HPDE6-E6E7 (cell line): ENCODE measurements at regions not wholly inside any gene's neighbourhood (a gene's known extent, or its start where the extent isn't known, plus 50 kb on each side); places are given as distances from the start of the nearest gene placed in this dataset.

Experiments
- DNase-seq: peaks from one replicate; pipeline ENCODE4 v3.0.0; 2011; ENCODE audit warnings: missing footprints; ENCODE audit errors: extremely low spot score

DNA sequence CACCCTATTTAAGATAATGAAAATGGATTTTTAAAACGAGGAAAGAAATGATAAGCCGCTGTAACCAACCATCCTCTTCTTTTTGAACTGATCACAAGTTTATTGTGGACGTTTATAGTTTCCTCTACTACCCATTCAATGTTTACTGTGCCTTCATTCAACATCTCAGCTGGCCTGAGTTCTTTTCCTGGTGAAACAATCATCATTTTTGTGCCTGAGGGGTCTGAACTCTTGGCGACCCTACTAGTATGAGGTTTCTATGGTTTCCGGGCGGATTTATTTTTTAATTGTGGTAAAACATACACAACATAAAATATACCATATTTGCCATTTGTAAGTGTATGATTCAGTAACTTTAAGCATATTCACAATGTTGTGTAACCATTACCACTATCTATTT, 100.7 kb downstream of the SPRY1 start:
- DNase-seq, result no peak

- DNase-seq, result no peak
Observed at GRCh38 chr4:123501733-123502132, 105.1 kb downstream of the SPRY1 start.

GRCh38 chr4:123503698-123504363, 107.2 kb downstream of the SPRY1 start:
- no peak for DNase-seq

DNA sequence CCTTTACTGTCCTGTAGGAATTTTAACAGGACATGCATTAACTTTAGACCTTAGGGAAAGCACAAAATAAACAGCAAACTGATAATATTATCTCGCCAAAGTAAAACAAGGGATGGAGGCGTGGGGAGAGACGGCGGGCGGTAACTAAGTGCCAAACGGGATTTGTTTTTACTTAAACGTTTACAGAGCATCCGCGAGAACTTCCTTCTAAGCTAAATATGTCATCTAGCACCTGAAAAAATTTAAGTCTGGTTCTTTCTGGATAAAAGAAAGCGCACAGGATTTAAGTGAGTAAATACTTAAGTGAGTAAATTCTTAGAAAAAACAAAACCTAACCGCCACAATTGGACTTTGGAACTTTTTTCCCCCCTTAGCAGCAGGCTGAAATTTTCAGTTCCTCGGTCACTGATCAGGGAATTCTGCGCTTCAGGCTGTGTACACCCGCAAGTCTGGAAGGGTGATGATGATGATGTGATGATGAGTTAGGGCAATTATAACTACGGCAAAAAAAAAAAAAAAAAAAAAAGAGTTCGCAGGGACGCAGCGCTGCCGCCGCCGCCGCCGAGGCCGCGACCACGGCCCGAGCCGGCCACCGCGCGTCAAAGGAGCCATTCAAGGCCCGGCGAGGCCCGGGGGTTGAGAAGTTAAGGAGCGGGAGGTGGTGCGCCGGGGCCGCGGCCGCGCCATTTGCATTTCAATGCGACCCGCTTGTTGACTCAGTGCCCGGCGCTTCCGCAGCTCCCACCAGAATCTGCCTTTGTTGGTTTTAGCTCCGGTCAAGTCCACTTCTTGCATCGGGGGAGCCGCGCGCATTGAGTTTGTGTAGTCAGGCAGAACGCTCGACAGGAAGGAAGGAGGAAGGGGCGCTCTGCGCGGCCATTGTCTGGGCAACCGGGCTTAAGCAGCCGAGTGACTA, 108.8 kb downstream of the SPRY1 start:
- DNase-seq, result no peak

- DNase-seq, result no peak
Observed at GRCh38 chr4:123506011-123506695, 109.6 kb downstream of the SPRY1 start.

GRCh38 chr4:123507376-123507775, 110.8 kb downstream of the SPRY1 start:
- no peak for DNase-seq

DNA sequence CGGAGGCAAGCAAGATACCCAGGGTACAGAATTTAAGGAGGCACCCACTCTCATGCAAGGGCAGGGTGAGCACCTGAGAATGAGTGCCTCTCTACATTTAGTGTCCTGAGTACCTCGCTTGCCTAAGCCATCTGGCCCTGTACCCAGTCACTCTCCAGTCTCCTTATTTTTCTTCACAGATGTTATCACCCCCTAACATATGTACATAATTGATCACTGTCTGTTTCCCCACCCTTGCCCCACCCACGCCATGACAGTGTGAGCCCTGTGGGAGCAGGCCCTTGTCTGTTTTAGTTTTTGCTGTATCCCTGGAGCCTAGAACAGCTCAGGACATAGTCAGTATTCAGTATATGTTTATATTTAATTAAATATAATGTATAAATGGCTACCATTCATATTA, 113.6 kb downstream of the SPRY1 start:
- no peak for DNase-seq

DNA sequence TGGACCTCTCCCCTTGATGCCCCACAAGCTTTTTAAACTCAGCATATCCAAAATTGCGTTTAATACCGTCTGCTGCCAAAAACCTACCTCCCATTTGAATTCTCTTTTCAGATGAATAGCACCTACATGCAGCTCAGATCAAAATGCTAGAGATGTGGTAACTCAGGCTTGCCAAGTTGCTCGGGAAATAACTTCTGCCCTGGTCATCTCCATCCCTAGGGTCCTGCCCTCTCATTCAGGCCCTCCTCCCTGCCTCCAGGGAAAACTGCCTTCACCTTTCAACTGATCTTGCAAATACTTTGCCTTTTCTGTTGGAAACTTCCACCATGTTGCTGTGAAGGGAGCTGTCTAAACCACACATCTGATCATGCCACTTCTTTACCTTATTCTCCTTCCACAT, 114.1 kb downstream of the SPRY1 start:
- no peak for DNase-seq

- no peak for DNase-seq
Observed at GRCh38 chr4:123516576-123516975, 120.0 kb downstream of the SPRY1 start.

DNA sequence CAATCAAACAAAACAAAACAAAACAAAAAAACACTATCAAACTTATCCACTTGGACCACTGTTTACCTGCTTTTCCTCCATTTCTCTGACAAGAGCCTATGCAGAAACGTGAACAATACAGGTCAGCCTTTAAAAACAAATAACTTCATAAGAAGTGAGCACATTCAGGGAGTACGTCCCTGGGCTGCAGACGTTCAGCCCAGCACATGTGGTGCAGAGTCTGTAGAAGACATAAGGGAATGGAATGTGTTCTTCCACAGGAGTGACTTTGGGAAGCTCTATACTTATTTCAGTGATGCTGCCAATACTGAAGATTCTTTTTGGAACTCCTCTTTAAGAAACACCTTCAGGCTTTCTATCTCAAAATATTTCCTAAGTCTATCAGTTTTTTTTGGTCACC, 120.6 kb downstream of the SPRY1 start:
- no peak for DNase-seq

- no peak for DNase-seq
Observed at GRCh38 chr4:123517971-123518370, 121.4 kb downstream of the SPRY1 start.

DNA sequence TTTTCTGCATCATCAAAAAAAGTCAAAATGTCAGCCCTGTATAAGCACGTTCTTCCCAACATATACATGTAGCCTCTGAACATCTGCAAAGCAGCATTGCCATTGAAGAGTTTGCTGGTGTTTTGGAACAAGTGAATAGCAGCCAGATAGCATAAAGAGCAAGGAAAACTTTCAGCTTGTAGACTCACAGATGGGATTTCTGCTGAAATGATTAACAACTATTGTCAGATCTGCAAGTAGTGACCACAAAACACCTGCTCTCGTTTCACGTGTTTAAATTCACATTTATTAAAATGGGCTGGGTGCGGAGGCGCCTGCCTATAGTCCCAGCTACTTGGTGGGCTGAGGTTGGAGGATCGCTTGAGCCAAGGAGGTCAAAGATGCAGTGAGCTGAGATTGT, 123.7 kb downstream of the SPRY1 start:
- no peak for DNase-seq

DNA sequence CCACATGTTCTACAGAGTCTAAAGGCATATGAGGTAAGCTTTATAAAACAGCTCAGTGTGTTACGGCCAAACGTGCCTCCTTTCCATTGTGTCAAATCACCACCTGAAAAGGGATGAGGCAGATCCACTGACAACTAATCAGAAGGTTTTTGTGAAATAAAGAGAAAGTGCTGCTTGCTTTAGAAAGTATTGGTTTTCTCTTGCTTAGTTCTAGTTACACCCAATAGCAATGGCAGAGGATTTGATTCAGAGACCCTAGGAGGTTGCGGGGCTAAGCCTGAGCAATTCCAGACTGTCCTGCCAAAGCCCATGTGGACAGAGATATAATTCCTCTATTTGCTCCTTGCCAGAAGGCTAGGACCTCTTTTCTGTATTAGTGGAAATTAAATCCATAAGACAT, 125.5 kb downstream of the SPRY1 start:
- no peak for DNase-seq

DNA sequence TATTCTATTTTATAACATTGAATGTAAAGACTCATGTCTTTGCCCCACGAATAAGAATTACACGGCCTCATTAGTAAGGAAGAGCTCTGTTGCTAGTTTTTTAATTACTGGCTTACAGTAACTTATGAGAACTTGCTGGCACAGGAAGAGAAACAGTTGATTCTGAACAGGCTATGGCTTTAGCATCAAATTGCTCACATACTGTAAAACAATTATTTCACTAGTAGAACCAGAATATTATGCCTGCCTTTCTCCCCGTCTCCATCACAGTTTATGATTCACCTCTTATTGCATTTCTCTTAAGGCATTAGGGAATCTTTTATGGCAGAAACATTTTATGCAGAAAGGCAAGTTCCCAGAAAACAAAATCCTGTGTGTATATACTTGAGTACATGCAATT, 126.1 kb downstream of the SPRY1 start:
- DNase-seq, result no peak

- DNase-seq, result no peak
Observed at GRCh38 chr4:123524958-123525628, 128.5 kb downstream of the SPRY1 start.

GRCh38 chr4:123526511-123526910, 129.9 kb downstream of the SPRY1 start:
- DNase-seq, result no peak

DNA sequence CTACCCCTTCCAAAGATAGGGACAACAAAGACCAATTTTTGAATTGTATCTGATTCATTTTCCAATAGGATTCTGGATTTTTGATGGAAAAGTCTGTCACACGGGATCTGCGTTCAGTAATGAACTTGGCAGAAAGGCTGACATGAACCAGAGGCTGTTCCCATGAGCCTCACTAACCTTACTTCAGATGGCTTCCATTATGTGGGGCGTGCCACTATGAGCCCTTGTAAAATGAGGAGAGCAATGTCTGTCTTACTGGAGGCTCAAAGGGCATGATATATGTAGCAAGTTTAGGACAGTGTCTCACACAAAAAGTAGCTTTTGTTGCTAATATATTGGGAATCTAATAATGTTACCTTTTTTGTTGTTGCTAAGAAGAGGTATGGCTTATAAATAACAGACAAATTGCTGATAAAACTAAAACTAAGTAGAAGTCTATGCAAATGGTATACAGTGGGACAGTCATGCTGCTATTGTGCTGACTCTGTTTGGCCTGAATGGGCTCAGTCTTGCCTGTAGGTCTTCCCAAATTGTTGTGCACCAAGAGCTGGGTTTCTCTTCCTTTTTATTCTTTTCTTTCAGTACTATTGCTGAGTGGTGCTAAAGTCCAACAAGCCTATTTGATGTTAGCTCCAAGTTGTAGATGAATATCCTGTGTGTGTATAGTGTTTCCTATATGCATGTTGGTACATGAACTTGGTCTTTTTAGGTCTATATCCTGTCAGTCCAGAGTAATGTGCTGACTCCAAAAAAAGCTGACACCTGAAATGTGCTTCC, 132.1 kb downstream of the SPRY1 start:
- no peak for DNase-seq

GRCh38 chr4:123529278-123529568, 132.6 kb downstream of the SPRY1 start:
- no peak for DNase-seq

GRCh38 chr4:123530357-123530756, 133.8 kb downstream of the SPRY1 start:
- DNase-seq, result no peak

DNA sequence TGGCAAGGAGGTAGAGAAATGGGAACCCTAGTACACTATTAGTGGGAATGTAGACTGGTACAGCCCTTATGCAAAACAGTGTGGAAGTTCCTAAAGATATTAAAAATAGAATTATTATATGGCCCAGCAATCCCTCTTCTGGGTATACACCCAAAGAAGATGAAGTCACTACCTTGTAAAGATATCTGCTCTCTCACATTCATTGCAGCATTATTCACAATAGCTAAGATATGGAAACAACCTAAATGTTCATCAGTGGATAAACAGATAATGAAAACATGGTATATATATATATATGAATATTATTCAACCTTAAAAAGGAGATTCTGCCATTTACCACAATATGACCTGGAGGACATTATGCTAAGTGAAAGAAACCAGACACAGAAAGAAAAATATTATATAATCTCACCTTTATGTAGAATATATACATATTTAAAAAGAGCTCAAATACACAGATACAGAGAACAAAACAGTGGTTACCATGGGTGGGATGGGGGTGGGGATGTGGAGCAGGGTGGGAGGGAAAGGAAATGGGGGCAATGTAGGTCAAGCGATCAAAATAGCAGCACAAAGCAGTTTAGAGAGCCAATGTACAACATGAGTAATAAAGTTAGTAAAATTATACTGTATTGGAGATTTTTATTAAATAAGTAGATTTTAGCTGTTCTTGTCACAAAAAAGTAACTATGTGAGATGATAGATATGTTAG, 138.6 kb downstream of the SPRY1 start:
- DNase-seq, result no peak

DNA sequence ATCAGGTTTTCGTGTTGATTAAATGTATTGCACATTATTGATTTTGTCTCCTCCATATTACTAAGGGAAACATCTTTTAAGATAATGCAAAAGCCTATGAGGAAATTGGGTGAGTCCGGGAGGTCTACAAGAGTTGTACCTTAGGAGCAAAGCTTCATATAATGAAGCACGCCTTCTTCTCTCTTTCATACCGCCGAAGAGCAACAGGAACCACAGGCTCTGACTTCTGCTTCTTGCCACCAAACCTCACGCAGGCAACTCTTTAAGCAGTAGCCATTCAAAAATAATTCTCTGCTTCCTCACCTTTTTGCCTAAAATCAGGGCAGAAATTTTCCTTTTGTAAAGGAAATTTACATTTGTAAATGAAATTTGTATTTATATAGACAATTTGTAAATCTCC, 139.6 kb downstream of the SPRY1 start:
- DNase-seq, result no peak
